Stimulated activated CD4-positive, alpha-beta T cell treated with anti-CD3 and anti-CD28 coated beads, Interleukin-4, amount 100 ng/mL, for 1 hour (primary cell): ENCODE measurements at regions not wholly inside any gene's neighbourhood (a gene's known extent, or its start where the extent isn't known, plus 50 kb on each side); places are given as distances from the start of the nearest gene placed in this dataset.

ENCODE experiments used
- DNase-seq: peaks from one replicate; pipeline ENCODE4 v3.0.0-alpha.2; 2020

DNA sequence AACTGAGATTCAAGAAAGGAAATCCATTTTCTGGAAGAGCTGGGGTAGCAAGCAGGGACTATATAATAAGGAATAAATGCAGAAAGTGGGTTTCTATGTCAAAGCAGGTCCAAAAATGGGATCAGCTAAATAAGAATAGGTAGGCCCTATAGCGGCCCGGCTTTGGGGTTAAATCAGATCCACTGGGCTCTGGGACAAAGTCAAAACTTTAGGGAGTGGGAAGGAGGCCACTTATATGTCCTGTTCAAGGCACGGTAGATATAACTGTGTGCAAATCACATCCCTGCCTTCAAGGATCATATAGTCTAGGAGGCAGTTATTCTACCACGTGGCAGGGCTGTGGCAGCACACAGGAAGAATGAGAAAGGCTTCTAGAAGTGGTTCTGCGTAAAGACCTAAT is 191.4 kb upstream of the CDYL start:
- DNase-seq = no peak

DNA sequence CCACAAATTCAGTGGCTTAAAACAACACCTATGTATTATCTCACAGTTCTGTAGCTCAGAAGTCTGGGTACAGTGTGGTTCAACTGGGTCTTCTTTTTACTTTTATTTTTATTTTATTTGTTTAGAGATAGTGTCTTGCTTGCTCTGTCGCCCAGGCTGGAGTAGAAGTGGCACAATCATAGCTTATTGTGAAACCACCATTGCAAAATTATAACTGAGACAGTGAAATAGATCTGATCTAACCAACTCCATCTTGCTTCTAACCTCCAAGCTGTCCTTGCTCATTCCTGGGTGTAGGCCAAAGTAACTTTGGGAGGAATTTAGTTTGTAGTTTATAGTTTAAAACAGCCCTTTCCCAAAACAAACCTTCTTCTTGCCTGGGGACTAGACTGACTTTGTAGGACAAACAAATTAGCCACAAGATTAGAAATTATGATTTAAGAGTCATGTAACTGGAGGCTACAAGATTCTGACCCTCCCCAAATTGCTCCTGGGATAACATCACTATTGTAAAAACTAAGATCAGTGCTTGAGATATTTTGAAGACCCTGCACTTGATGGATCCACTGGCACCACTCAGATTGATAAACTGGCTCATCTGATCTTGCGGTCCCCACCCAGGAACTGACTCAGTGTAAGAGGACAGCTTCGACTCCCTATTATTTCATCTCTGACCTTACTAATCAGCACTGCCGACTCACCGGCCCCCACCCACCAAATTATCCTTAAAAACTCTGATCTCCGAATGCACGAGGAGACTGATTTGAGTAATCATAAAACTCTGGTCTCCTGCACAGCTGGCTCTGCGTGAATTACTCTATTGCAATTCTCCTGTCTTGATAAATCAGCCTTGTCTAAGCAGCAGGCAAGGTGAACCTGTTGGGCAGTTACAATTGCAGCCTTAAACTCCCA is 193.4 kb upstream of the CDYL start:
- no peak for DNase-seq

DNA sequence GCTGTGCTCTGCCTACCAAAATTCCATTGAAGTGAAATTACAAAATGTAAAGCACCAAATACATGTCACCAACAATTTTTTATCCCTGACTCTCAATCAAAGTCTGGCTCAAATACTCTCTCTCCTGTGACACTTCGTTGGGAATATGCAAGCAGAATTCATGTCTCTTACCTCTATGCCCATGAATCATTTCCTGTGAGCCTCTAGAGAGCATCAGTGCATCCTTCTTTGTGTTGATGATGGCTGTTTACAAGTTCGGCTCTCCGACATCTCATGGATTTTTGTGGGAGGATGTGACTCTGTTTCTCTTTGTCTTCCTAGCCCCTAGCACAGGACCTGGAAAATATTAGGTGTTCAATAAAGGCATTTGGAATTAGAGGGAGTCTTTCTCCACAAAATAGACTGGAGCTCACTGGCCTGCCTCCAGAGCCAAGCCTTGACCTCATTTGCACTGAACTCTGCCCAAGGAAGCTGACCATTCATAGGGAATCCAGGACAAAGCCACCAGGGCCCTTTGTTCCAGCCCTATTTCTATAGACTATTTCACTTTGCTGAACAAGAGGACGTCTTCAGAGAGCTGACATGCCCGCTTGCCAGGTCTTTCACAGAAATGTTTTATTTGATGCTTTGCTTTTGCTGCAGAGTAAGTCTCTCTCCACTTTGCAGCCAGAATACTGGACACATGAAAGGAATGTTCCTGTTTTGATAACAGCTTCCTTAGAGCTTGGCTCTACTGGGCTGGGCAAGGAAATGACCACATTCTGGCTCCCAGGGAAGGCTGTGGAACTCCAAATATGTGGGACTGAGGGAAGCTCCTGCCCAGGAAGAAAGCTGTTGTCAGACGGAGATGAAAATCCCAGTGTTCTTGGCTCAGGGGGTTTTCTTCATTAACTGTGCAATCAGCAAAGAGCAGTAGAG is 194.5 kb upstream of the CDYL start:
- no peak for DNase-seq

DNA sequence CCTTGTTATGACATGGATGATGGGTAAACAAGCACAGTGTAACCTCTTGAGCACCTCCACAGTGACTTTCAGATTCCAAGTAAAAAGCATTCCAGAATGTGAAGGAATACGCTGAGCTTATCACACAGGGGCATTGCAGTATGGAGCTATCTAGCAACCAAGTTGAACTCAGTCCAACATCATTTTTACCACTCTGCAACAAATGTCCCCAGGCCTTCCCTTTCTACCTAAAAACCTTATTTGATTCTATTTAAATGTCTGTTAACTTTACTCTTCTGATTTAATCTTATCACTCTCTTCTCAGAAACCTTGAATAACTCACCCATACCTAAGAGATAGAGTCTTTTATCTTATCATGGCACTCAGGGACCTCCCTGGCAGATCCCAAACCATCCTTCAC is 195.8 kb upstream of the CDYL start:
- no peak for DNase-seq

- no peak for DNase-seq
Observed at GRCh38 chr6:4577406-4577805, 198.8 kb upstream of the CDYL start.

GRCh38 chr6:4575714-4576113 is 200.5 kb upstream of the CDYL start:
- no peak for DNase-seq

DNA sequence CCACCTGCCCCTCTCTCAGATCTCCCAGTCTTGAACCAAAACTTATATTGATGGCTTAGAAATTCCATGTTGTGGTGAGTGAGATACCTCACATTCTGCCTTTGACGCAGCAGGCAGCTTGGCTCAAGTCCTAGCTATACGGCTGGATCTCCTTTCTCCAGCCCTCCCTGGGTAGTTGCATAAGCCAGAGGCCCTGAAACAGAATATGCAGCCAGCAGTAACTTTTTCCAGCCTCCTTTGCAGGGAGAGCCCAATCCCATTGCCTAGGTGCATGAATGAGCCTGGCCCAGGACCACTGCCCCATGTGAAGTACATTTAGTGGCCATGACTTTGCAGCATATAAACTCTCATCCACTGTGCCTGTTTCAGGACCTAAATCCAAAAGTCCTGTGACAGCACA is 202.2 kb upstream of the CDYL start:
- DNase-seq = no peak

GRCh38 chr6:4571011-4571410 is 205.2 kb upstream of the CDYL start:
- no peak for DNase-seq

- DNase-seq = no peak
Observed at GRCh38 chr6:4568138-4568537, 208.1 kb upstream of the CDYL start.

- no peak for DNase-seq
Observed at GRCh38 chr6:4567141-4567540, 209.1 kb upstream of the CDYL start.

GRCh38 chr6:4565301-4566250 is 210.6 kb upstream of the CDYL start:
- DNase-seq = no peak

GRCh38 chr6:4564801-4565271 is 211.4 kb upstream of the CDYL start:
- no peak for DNase-seq

- no peak for DNase-seq
Observed at GRCh38 chr6:4563877-4564276, 212.3 kb upstream of the CDYL start.

- no peak for DNase-seq
Observed at GRCh38 chr6:4563156-4563555, 213.0 kb upstream of the CDYL start.

DNA sequence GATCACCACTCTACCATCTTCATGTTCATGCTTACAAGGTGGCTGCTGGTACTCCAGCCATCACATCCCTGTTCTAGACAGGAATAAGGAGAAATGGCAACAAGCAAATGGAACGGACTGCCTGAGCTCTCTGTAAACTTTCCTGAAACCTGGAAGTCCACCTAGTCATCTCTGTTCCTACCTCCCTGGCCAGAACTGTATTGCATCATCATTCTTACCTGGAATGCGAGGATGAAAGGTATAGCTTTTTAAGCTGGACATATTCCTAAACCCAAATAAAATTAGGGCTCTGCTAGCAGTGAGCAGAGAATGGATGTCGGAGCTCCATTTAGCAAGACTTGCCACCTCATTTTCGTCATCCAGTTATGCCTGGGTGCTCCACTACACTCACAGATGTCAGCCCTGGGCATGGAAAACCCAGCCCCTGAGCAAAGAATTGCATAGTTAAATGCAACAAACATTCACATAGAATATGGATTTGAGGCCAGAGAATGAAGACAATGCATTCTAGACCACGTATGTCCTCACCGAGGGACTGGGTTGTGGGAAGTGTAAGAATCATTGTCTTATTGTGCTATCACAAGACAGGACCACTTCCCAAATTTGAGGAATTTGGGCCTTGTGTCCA is 214.3 kb upstream of the CDYL start:
- no peak for DNase-seq

DNA sequence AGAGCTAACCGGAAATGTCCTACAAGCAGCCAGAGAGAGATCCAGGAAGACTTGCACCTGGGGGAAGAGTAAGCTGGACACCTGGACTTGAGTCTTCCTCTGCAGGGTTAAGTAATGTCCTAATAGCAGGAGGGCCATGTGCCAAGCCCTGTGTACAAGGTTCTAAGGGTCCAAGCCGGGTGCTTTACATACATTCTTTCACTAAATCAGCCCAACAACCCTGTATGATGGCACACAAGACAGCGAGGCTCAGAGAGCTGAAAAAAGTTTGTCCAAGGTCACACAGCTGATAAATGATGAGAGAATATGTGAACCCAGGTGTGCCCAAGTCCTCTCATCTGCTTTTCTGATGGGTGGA is 215.1 kb upstream of the CDYL start:
- no peak for DNase-seq

- no peak for DNase-seq
Observed at GRCh38 chr6:4560221-4561077, 215.8 kb upstream of the CDYL start.

GRCh38 chr6:4559281-4559875 is 216.8 kb upstream of the CDYL start:
- DNase-seq = no peak

GRCh38 chr6:4554645-4555044 is 221.6 kb upstream of the CDYL start:
- no peak for DNase-seq

DNA sequence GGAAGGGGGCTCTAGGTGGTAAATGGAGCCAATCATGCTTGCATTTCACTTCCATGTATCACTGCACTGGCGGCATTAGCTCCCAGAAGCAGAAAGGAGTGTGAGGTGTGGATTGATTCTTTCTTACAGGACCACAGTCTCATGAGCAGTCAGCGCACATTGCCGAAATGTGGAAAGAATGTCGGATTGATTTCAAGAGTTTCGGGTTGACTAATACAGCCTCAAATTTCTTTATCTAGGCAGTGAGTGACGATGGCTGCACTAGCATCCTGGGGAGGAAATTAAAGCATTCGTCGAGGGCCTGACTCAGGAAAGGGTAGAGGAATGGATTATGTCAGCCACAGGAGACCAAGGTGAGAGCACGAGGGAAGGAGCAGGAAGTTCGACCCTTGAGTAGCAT is 222.8 kb upstream of the CDYL start:
- no peak for DNase-seq

GRCh38 chr6:4550227-4550597 is 226.0 kb upstream of the CDYL start:
- DNase-seq = no peak
